Activated naive CD8-positive, alpha-beta T cell (primary cell): ENCODE measurements at regions not wholly inside any gene's neighbourhood (a gene's known extent, or its start where the extent isn't known, plus 50 kb on each side); places are given as distances from the start of the nearest gene placed in this dataset.
"Not testable (repeated sequence)": the region's sequence is repeated elsewhere in the genome, so short reads cannot be mapped to it uniquely, and the experiment has no call there.

Experiments
- H3K27ac Mint-ChIP-seq: one replicate; pipeline ENCODE4 v1.8.0; 2021; ENCODE audit warnings: mixed read lengths
- H3K27me3 Mint-ChIP-seq: one replicate; pipeline ENCODE4 v1.8.0; 2021; ENCODE audit warnings: mixed read lengths
- H3K36me3 Mint-ChIP-seq: one replicate; pipeline ENCODE4 v1.8.0; 2021; ENCODE audit warnings: mixed read lengths
- H3K4me1 Mint-ChIP-seq: one replicate; pipeline ENCODE4 v1.8.0; 2021; ENCODE audit warnings: low read depth, mixed read lengths
- H3K4me3 Mint-ChIP-seq: one replicate; pipeline ENCODE4 v1.8.0; 2021; ENCODE audit warnings: mild to moderate bottlenecking, mixed read lengths
- H3K9me3 Mint-ChIP-seq: one replicate; pipeline ENCODE4 v1.8.0; 2021; ENCODE audit warnings: low read depth, mixed read lengths

GRCh38 chr15:55063970-55064369 is 132.8 kb downstream of the RSL24D1 start:
- H3K27ac Mint-ChIP-seq, H3K36me3 Mint-ChIP-seq, H3K9me3 Mint-ChIP-seq, H3K4me1 Mint-ChIP-seq, H3K4me3 Mint-ChIP-seq, H3K27me3 Mint-ChIP-seq: not testable (repeated sequence)

- no peak overlapping the region for H3K4me3 Mint-ChIP-seq
- H3K36me3 Mint-ChIP-seq = peaks cover 2% of the 10 kb centered on the region
- H3K27me3 Mint-ChIP-seq = peaks cover 6% of the 10 kb centered on the region
- no peak overlapping the region for H3K27ac Mint-ChIP-seq
- peaks cover 10% of the 10 kb centered on the region for H3K9me3 Mint-ChIP-seq
- H3K4me1 Mint-ChIP-seq = no peaks in the 10 kb centered on the region
These were observed 135.9 kb downstream of the RSL24D1 start for GRCh38 chr15:55060836-55061235.

- no peak overlapping the region for H3K4me3 Mint-ChIP-seq
- no peaks in the 10 kb centered on the region for H3K9me3 Mint-ChIP-seq
- no peaks in the 10 kb centered on the region for H3K4me1 Mint-ChIP-seq
- H3K27ac Mint-ChIP-seq = no peak overlapping the region
- peaks cover 7% of the 10 kb centered on the region for H3K27me3 Mint-ChIP-seq
- H3K36me3 Mint-ChIP-seq = no peaks in the 10 kb centered on the region
These were observed 140.2 kb downstream of the RSL24D1 start for GRCh38 chr15:55056500-55056899.

- no peaks in the 10 kb centered on the region for H3K9me3 Mint-ChIP-seq
- H3K36me3 Mint-ChIP-seq = no peaks in the 10 kb centered on the region
- no peak overlapping the region for H3K27ac Mint-ChIP-seq
- peaks cover 14% of the 10 kb centered on the region for H3K27me3 Mint-ChIP-seq
- H3K4me3 Mint-ChIP-seq = no peak overlapping the region
- peaks cover 3% of the 10 kb centered on the region for H3K4me1 Mint-ChIP-seq
These were observed 152.6 kb downstream of the RSL24D1 start for GRCh38 chr15:55044162-55044561.

- H3K4me3 Mint-ChIP-seq = no peak overlapping the region
These were observed 159.7 kb downstream of the RSL24D1 start for GRCh38 chr15:55037071-55037470.

GRCh38 chr15:55035749-55036148 is 161.0 kb downstream of the RSL24D1 start:
- no peak overlapping the region for H3K27ac Mint-ChIP-seq
- H3K27me3 Mint-ChIP-seq = peaks cover 4% of the 10 kb centered on the region
- H3K4me3 Mint-ChIP-seq = no peak overlapping the region
- H3K4me1 Mint-ChIP-seq = no peaks in the 10 kb centered on the region
- H3K36me3 Mint-ChIP-seq = no peaks in the 10 kb centered on the region
- H3K9me3 Mint-ChIP-seq = no peaks in the 10 kb centered on the region

More at GRCh38 chr15:55037071-55037470, 159.7 kb downstream of the RSL24D1 start:
- H3K36me3 Mint-ChIP-seq = no peaks in the 10 kb centered on the region
- H3K27ac Mint-ChIP-seq = no peak overlapping the region
- no peaks in the 10 kb centered on the region for H3K9me3 Mint-ChIP-seq
- H3K27me3 Mint-ChIP-seq = peaks cover 5% of the 10 kb centered on the region
- H3K4me1 Mint-ChIP-seq = no peaks in the 10 kb centered on the region

- Mint-ChIP-seq H3K36me3 (no peaks in the 10 kb centered on the region), H3K4me3 (no peak overlapping the region), H3K9me3 (no peaks in the 10 kb centered on the region), H3K27ac (no peak overlapping the region), H3K27me3 (peaks cover 13% of the 10 kb centered on the region), H3K4me1 (no peaks in the 10 kb centered on the region)
These were observed 163.2 kb downstream of the RSL24D1 start for GRCh38 chr15:55033574-55033973.

GRCh38 chr15:55031727-55032126 is 165.0 kb downstream of the RSL24D1 start:
- H3K4me3 Mint-ChIP-seq = no peak overlapping the region
- no peak overlapping the region for H3K27ac Mint-ChIP-seq
- no peaks in the 10 kb centered on the region for H3K36me3 Mint-ChIP-seq
- H3K4me1 Mint-ChIP-seq = no peaks in the 10 kb centered on the region
- H3K9me3 Mint-ChIP-seq = no peaks in the 10 kb centered on the region
- H3K27me3 Mint-ChIP-seq = peaks cover 12% of the 10 kb centered on the region

- no peak overlapping the region for H3K4me3 Mint-ChIP-seq
- no peaks in the 10 kb centered on the region for H3K36me3 Mint-ChIP-seq
These were observed 170.4 kb downstream of the RSL24D1 start for GRCh38 chr15:55026381-55026780.

GRCh38 chr15:55017635-55018034 is 179.1 kb downstream of the RSL24D1 start:
- Mint-ChIP-seq H3K36me3 (no peaks in the 10 kb centered on the region), H3K4me1 (no peaks in the 10 kb centered on the region), H3K27ac (no peak overlapping the region), H3K27me3 (peaks cover 1% of the 10 kb centered on the region), H3K4me3 (no peak overlapping the region), H3K9me3 (no peaks in the 10 kb centered on the region)

More at GRCh38 chr15:55026381-55026780, 170.4 kb downstream of the RSL24D1 start:
- Mint-ChIP-seq H3K27me3 (peaks cover 19% of the 10 kb centered on the region), H3K4me1 (no peaks in the 10 kb centered on the region), H3K27ac (no peak overlapping the region), H3K9me3 (no peaks in the 10 kb centered on the region)

GRCh38 chr15:55016225-55016624 is 180.5 kb downstream of the RSL24D1 start:
- H3K36me3 Mint-ChIP-seq = no peaks in the 10 kb centered on the region
- H3K9me3 Mint-ChIP-seq = no peaks in the 10 kb centered on the region
- H3K4me1 Mint-ChIP-seq = no peaks in the 10 kb centered on the region
- H3K27me3 Mint-ChIP-seq = peaks cover 1% of the 10 kb centered on the region
- H3K27ac Mint-ChIP-seq = no peak overlapping the region
- H3K4me3 Mint-ChIP-seq = no peak overlapping the region

GRCh38 chr15:55015093-55015445 is 181.7 kb downstream of the RSL24D1 start:
- H3K36me3 Mint-ChIP-seq = no peaks in the 10 kb centered on the region
- no peak overlapping the region for H3K4me3 Mint-ChIP-seq
- H3K4me1 Mint-ChIP-seq = no peaks in the 10 kb centered on the region
- no peaks in the 10 kb centered on the region for H3K9me3 Mint-ChIP-seq
- H3K27ac Mint-ChIP-seq = no peak overlapping the region
- peaks cover 2% of the 10 kb centered on the region for H3K27me3 Mint-ChIP-seq

GRCh38 chr15:55014391-55015092 is 182.2 kb downstream of the RSL24D1 start:
- no peaks in the 10 kb centered on the region for H3K36me3 Mint-ChIP-seq
- no peak overlapping the region for H3K27ac Mint-ChIP-seq

GRCh38 chr15:55008421-55008820 is 188.3 kb downstream of the RSL24D1 start:
- no peaks in the 10 kb centered on the region for H3K36me3 Mint-ChIP-seq
- H3K27ac Mint-ChIP-seq = no peak overlapping the region
- H3K4me1 Mint-ChIP-seq = no peaks in the 10 kb centered on the region
- no peak overlapping the region for H3K4me3 Mint-ChIP-seq
- H3K9me3 Mint-ChIP-seq = no peaks in the 10 kb centered on the region
- peaks cover 4% of the 10 kb centered on the region for H3K27me3 Mint-ChIP-seq

More at GRCh38 chr15:55014391-55015092, 182.2 kb downstream of the RSL24D1 start:
- Mint-ChIP-seq H3K4me1 (no peaks in the 10 kb centered on the region), H3K9me3 (no peaks in the 10 kb centered on the region), H3K27me3 (peaks cover 2% of the 10 kb centered on the region), H3K4me3 (no peak overlapping the region)

GRCh38 chr15:55007561-55007960 is 189.2 kb downstream of the RSL24D1 start:
- peaks cover 4% of the 10 kb centered on the region for H3K27me3 Mint-ChIP-seq
- no peak overlapping the region for H3K27ac Mint-ChIP-seq
- H3K4me3 Mint-ChIP-seq = no peak overlapping the region
- H3K9me3 Mint-ChIP-seq = no peaks in the 10 kb centered on the region
- no peaks in the 10 kb centered on the region for H3K36me3 Mint-ChIP-seq
- H3K4me1 Mint-ChIP-seq = no peaks in the 10 kb centered on the region

- no peak overlapping the region for H3K4me3 Mint-ChIP-seq
- H3K27me3 Mint-ChIP-seq = peaks cover 4% of the 10 kb centered on the region
- H3K9me3 Mint-ChIP-seq = no peaks in the 10 kb centered on the region
- no peaks in the 10 kb centered on the region for H3K4me1 Mint-ChIP-seq
- H3K27ac Mint-ChIP-seq = no peak overlapping the region
- no peaks in the 10 kb centered on the region for H3K36me3 Mint-ChIP-seq
These were observed 191.1 kb downstream of the RSL24D1 start for GRCh38 chr15:55005679-55006078.
